Breast epithelium (tissue), 4 donors: ENCODE measurements at regions not wholly inside any gene's neighbourhood (a gene's known extent, or its start where the extent isn't known, plus 50 kb on each side); places are given as distances from the start of the nearest gene placed in this dataset.

Source experiments
- DNase-seq, 2 donors: peaks; one replicate each; pipeline ENCODE4 v3.0.0-alpha.2; 2019; ENCODE audit warnings: low spot score in 2 of 2
- H3K27ac ChIP-seq, 2 donors: fragments of 200-600 bp; sonication (generic) in 1 of 2; one replicate each; pipeline ENCODE4 v1.5.1; 2016 to 2019; ENCODE audit warnings: mild to moderate bottlenecking in 1 of 2
- H3K27me3 ChIP-seq, 2 donors: fragments of 200-600 bp; sonication (generic) in 1 of 2; one replicate each; pipeline versions ENCODE4 v1.5.1 to v1.6.0; 2017 to 2019; ENCODE audit warnings: control low read depth in 1 of 2, mild to moderate bottlenecking in 1 of 2
- H3K36me3 ChIP-seq: fragments of 200-600 bp; one replicate; pipeline ENCODE4 v1.5.1; 2019
- H3K4me1 ChIP-seq, 2 donors: fragments of 200-600 bp; sonication (generic); one replicate each; pipeline ENCODE4 v1.5.1; 2016 to 2019; ENCODE audit warnings: control low read depth in 1 of 2
- H3K4me3 ChIP-seq, 3 donors: fragments of 200-600 bp; sonication (generic); 1 replicate in 2 of 3; 2 replicates in 1 of 3; pipeline ENCODE4 v1.5.1; 2016 to 2019; ENCODE audit warnings: mild to moderate bottlenecking in 3 of 3, moderate library complexity in 2 of 3
- H3K9me3 ChIP-seq, 2 donors: fragments of 200-600 bp; sonication (generic) in 1 of 2; one replicate each; pipeline ENCODE4 v1.5.1; 2016 to 2019; ENCODE audit warnings: control low read depth in 1 of 2
- CTCF ChIP-seq, 3 donors: fragments of 450-650 bp; IDR thresholded peaks; one replicate each; pipeline ENCODE4 v1.5.1; 2016 to 2017; ENCODE audit warnings: antibody characterized with exemption in 3 of 3, mild to moderate bottlenecking in 3 of 3, moderate library complexity in 3 of 3
- POLR2A ChIP-seq: fragments of 450-650 bp; IDR thresholded peaks from one replicate; pipeline ENCODE4 v1.6.1; 2016; ENCODE audit warnings: antibody characterized with exemption, mild to moderate bottlenecking, moderate library complexity
- POLR2AphosphoS5 ChIP-seq, 3 donors: sonication (generic); formaldehyde crosslinking; IDR thresholded peaks; one replicate each; pipeline ENCODE4 v1.6.1; 2017; ENCODE audit warnings: antibody characterized with exemption in 3 of 3
- intact Hi-C: fragments of 100-400 bp; cut with DNase I; formaldehyde crosslinking; loops from one replicate; pipeline ENCODE4 v1.15.1; 2023; ENCODE audit warnings: low total_unique reads

- no peak for TF ChIP-seq POLR2A
- TF ChIP-seq POLR2AphosphoS5 (IDR thresholded peaks at IDR 0.05): no peak
- TF ChIP-seq CTCF (IDR thresholded peaks at IDR 0.05): no peak
- DNase-seq: no peak
- Histone ChIP-seq H3K36me3 (no peaks in the 10 kb centered on the region), H3K27me3 (peaks cover 0 to 3% of the 10 kb centered on the region in 2 donors), H3K27ac (no peak overlapping the region), H3K4me3 (no peak overlapping the region), H3K4me1 (no peaks in the 10 kb centered on the region), H3K9me3 (no peaks in the 10 kb centered on the region)
- intact Hi-C loops: no loop called here
Measured at GRCh38 chr4:177974461-177974860, 532.2 kb upstream of the AGA start.

- DNase-seq: no peak
- intact Hi-C loops: no loop called here
Measured at GRCh38 chr4:177975315-177975987, 533.2 kb upstream of the AGA start.

GRCh38 chr4:177986236-177986635 is 544.0 kb upstream of the AGA start:
- H3K4me3 ChIP-seq: no peak overlapping the region
- no peaks in the 10 kb centered on the region for H3K4me1 ChIP-seq
- H3K27ac ChIP-seq: no peak overlapping the region
- H3K9me3 ChIP-seq: no peaks in the 10 kb centered on the region
- intact Hi-C loops: no loop called here
- TF ChIP-seq CTCF (IDR thresholded peaks at IDR 0.05) (no peak), POLR2AphosphoS5 (IDR thresholded peaks at IDR 0.05) (no peak), POLR2A (no peak)
- DNase-seq: no peak
- H3K36me3 ChIP-seq: no peaks in the 10 kb centered on the region
- H3K27me3 ChIP-seq: no peaks in the 10 kb centered on the region

More at GRCh38 chr4:177975315-177975987, 533.2 kb upstream of the AGA start:
- Histone ChIP-seq H3K9me3 (no peaks in the 10 kb centered on the region), H3K27me3 (peaks cover 0 to 3% of the 10 kb centered on the region in 2 donors), H3K4me3 (no peak overlapping the region), H3K36me3 (no peaks in the 10 kb centered on the region), H3K4me1 (no peaks in the 10 kb centered on the region), H3K27ac (no peak overlapping the region)
- TF ChIP-seq POLR2AphosphoS5 (IDR thresholded peaks at IDR 0.05): no peak
- no peak for TF ChIP-seq CTCF (IDR thresholded peaks at IDR 0.05)
- TF ChIP-seq POLR2A: no peak

- TF ChIP-seq POLR2A (no peak), POLR2AphosphoS5 (IDR thresholded peaks at IDR 0.05) (no peak)
- Histone ChIP-seq H3K36me3 (no peaks in the 10 kb centered on the region), H3K27me3 (no peaks in the 10 kb centered on the region), H3K4me3 (no peak overlapping the region), H3K9me3 (no peaks in the 10 kb centered on the region), H3K4me1 (no peaks in the 10 kb centered on the region), H3K27ac (no peak overlapping the region)
- intact Hi-C loops: no loop called here
- DNase-seq: no peak
Measured at GRCh38 chr4:177987896-177988295, 545.7 kb upstream of the AGA start.

GRCh38 chr4:177989503-177990201 is 547.4 kb upstream of the AGA start:
- no peak overlapping the region for H3K27ac ChIP-seq
- no peaks in the 10 kb centered on the region for H3K9me3 ChIP-seq
- H3K4me1 ChIP-seq: no peaks in the 10 kb centered on the region
- no peak for DNase-seq
- intact Hi-C loops: no loop called here
- TF ChIP-seq CTCF (IDR thresholded peaks at IDR 0.05): no peak
- TF ChIP-seq POLR2AphosphoS5 (IDR thresholded peaks at IDR 0.05): no peak
- H3K36me3 ChIP-seq: no peaks in the 10 kb centered on the region
- no peaks in the 10 kb centered on the region for H3K27me3 ChIP-seq
- no peak overlapping the region for H3K4me3 ChIP-seq
